GM21367 (cell line): ENCODE measurements at regions not wholly inside any gene's neighbourhood (a gene's known extent, or its start where the extent isn't known, plus 50 kb on each side); places are given as distances from the start of the nearest gene placed in this dataset.

Experiments
- ATAC-seq: cut with Tn5 transposase; IDR thresholded peaks from one replicate; pipeline ENCODE4 v1.9.1; 2021; ENCODE audit not compliant: unreplicated experiment

GRCh38 chr1:229952670-229953520 lies 114.1 kb upstream of the GALNT2 start:
- no peak for ATAC-seq

DNA sequence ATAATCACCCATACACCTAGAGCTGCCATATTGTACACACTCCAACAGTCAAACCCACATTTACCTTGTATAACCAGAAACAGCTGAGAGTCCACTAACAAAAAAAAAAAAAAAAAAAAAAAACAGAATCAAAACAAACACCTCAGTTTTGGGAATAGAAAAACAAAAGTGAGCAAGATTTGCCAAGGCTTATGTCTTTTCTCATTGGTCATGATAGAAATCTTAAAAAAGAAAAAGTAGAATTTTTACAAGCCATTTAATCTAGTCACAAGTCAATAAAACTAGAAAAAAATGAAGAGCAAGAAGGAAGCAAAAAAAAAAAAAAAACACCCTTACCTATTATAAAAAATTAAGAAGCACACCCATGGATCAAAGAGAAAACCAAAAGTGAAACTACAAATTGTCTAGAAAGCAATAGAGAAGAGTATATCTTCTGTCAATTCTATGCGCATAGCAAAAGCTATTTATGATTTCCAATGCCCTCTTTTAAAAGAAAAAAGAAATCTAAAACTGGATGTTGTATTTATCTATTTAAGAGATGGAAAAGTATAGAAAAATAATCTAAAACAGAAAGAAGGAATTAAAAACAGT lies 113.2 kb upstream of the GALNT2 start:
- no peak for ATAC-seq

GRCh38 chr1:229964281-229964680 lies 102.8 kb upstream of the GALNT2 start:
- no peak for ATAC-seq

- ATAC-seq: no peak
These were observed 96.3 kb upstream of the GALNT2 start for GRCh38 chr1:229970714-229971113.

DNA sequence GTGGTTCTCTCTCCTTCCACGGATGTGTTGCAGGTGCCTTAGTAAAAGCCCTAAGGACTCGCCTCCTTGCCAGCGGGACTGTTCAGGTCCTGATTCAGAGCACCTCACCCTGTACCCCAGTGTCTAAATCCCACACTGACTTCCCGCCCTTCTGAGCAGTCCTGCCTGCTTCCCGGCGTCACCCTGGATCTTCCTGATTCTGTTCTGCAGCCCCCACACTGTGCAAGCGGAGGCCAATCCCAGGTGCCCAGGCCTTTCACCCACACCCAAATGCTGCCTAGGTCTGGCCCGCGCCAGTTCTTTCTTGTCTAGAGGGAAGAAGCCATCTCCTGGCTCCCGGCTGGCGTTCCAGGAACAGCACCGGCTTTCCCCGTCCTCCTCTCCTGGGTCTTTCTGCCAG lies 95.9 kb upstream of the GALNT2 start:
- no peak for ATAC-seq

DNA sequence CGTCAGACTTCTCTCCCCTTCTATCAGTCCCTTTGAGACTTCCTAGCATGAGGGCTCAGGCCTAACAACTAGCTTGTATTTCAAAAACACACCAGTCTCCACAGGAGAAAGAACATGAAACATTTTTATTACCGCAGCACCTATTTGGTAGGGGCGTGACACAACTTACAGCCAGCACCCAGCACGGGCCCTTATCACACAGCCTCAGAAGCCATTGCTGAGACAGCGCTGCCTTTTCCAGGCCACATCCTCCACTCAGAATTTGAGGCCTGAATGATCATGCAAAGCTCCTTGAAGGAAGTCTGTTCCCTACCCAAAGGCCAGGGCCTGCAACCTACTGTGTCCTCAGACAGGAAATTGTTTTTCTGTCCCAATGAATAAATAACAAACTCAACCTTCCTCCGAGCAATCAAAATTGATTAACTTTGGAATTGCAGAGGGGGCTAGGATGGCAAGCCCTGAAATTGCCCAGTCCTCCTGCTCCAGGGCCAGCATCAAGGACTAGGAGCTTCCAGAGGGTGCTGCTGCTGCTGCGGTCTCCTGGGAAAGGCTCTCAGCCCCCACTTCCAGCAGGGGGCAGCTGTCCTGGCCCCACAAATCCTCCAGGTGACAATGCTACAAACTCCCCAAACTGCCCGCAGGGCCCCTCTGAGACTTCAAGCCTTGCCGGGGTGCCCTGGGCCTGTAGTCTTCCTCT lies 94.3 kb upstream of the GALNT2 start:
- no peak for ATAC-seq

GRCh38 chr1:229973297-229973612 lies 93.8 kb upstream of the GALNT2 start:
- ATAC-seq: no peak

DNA sequence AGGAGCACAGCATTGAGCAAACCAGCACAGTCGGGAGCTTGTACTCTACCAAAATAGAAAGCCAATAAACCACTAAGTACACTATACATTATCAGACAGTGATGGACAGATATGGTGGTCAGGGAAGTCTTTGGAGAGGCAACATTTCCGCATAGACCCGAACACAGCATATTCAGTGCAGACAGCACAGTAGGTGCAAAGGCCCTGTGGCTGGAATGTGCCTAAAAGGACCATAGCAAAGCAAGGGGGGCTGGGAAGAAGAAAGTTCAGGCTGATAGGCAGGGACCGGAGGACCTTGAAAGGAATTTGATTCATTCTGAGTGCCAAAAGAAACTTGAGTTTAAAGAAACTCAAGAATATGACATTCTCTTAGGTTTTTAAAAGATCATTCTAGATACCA lies 92.0 kb upstream of the GALNT2 start:
- ATAC-seq: no peak

DNA sequence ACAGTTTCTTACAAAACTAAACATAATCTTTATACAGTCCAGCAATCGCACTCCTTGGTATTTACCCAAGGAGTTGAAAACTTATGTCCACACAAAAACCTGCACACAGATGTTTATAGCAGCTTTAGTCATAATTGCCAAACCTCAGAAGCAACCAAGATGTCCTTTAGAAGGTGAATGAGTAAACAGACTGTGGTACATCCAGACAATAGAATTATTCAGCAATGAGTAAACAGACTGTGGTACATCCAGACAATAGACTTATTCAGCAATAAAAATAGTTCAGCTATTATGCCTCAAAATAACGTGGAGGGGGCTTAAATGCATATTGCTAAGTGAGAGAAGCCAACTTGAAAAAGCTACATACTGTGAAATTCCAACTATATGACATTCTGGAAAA lies 87.0 kb upstream of the GALNT2 start:
- no peak for ATAC-seq

- no peak for ATAC-seq
These were observed 85.3 kb upstream of the GALNT2 start for GRCh38 chr1:229981736-229982135.

DNA sequence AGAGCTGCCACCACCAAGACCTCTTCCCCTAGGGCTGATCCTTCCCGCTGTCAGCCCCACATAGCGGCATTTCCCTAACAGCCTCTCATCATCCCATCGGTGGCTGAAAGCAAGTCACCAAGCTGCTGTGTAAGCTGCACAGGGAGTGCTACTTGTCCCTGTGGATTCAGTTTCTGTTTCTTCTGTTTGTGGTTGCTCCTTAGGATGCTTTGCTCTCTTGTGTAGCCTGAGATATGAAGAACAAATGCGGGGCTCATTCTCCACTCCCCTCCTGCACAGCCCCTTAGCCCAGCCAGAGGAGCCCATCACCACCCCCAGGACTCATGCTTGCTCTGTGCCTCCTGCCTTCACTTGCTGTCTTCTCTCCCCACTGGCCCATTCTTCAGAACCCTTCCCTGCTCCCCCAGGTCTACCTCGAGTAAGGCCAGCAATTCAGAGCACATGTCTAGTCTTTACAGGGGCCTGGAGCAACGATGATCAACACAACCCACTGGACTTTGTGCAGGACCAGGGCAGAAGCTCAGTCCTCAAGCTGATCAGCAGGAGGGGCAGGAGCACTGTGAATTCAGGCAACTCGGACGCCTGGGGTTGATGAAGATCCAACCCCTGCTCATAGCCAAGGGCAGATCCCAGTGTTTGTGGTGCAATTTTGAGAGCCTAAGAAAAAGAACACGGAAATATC lies 82.6 kb upstream of the GALNT2 start:
- ATAC-seq: no peak

GRCh38 chr1:229984992-229985612 lies 81.9 kb upstream of the GALNT2 start:
- no peak for ATAC-seq

DNA sequence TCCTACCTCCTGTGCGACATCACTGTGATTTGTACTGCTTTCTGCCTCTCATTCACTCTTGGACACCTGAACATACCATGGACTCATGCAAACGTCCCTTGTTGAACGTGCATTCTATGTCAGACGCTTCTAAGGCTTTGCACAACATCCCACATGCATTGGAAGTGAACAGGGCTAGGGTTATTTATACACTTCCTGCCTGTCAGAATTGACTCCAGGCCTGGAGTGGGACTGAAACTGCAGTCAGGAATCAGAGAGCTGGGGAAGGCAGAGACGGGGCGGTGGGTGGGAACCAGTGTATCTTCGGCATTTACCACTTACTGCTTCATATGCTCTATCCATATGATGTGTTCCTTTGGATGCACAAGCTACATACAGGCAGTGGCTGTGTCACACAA lies 81.4 kb upstream of the GALNT2 start:
- ATAC-seq: no peak

DNA sequence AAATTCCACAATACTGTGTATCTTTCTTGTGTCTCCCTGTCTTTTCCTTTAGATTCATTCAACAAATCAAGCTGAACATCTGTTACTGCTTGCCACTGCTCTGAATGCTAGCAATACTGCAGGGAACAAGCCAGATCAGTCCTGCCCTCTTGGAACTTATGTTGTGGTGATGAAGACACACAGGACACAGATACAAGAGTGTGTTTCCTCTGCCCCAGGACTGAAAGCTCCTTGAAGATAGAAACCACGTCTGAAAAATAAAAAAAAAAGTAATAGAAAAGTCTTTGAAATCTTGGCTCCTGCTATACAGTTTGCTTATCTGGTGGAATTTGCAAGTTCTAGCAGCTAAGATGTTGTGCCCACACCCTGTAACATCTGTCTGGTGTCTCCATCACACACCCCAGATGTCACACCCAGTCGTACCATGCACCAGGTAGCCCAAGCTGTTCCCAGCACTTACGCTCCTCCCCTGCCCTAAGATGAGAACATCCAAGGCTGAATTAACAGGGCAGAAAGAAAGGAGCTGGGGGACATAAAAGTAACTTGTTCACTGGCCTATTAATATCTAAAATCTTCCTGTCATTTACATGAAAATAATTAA lies 80.2 kb upstream of the GALNT2 start:
- ATAC-seq: no peak

DNA sequence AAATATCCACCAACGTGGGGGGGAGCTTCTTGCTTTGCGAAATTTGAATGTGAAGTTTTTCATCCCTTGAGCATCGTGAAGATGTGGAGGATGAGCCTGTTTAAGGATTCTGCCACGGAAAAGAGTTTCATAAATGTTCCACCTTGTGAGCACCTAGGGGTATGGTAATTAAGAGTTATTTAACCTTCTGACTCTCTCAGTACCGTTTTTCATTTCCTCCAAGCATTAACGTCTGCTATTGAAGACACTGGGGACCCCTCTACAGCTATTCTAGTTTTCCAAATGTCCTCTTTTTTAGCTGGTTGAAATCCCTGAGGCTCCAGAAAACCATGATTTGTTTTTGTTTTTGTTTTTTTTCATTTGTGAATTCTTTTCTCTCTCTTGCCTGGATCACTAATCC lies 79.1 kb upstream of the GALNT2 start:
- no peak for ATAC-seq

DNA sequence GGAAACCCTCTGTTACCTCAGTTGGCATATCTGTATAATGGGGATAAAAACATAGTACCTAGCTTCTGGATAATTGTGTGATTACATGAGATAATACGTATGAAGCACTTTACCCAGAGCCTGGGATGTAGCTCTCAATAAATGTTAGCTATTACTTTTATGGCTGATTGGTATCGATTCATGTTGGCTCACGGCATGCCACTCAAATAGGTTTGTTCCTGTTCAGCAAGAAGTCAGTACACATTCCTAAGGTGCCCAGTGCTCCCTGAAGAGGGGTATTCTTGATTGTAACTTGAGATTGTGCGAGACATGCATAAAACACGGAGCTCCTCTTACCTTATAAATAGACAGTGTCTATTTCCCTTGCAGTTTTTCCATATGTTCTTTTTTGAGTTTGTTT lies 78.5 kb upstream of the GALNT2 start:
- no peak for ATAC-seq

DNA sequence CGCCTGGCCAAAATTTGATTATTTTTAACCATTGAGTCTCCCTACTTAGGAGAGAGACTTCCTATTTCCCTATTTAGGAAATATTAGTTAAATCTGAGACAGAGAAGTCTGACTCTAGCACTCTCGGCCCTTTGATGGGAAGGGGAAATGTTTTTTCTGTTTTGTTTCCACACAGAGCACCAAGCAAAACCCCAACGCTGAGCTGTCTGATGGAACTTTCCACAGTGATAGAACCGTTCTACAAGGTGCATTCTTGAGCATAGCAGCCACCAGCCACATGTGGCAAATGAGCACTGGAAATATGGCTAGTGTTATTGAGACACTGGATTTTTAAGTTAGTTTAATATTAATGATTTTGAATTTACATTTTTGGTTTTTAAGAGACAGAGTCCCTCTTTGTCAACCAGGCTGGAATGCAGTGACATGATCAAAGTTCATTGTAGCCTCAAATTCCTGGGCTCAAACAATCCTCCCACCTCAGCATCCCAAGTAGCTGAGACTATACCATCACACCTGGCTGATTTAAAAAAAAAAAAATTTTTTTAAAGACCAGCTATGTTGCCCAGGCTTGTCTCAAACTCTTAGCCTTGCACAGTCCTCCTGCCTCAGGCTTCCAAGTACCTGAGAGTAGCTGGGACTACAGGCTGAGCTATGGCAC lies 77.3 kb upstream of the GALNT2 start:
- no peak for ATAC-seq

DNA sequence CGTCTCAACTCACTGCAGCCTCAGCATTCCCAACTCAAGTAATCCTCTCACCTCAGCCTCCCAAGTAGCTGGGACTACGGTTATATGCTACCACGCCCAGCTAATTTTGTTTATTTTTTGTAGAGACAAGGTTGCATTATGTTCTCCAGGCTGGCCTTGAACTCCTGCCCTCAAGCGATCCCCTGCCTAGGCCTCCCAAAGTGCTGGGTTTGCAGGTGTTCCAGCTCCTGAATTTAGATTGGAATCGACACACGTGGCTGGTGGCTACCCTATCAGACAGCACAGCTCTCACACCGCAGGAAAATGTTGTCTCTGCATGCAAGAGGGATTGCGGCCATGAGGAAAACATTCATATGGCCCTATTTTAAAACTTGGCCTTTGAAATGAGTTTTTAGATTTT lies 76.7 kb upstream of the GALNT2 start:
- no peak for ATAC-seq

GRCh38 chr1:229991104-229991513 lies 75.9 kb upstream of the GALNT2 start:
- ATAC-seq: no peak

- no peak for ATAC-seq
These were observed 75.2 kb upstream of the GALNT2 start for GRCh38 chr1:229991724-229992333.
